Kasumi-1 (cell line): ENCODE measurements at regions not wholly inside any gene's neighbourhood (a gene's known extent, or its start where the extent isn't known, plus 50 kb on each side); places are given as distances from the start of the nearest gene placed in this dataset.

ENCODE experiments used
- DNase-seq, 2 experiments: peaks; one replicate each; lab custom pipeline; 2025; lab: John Stamatoyannopoulos, UW

DNA sequence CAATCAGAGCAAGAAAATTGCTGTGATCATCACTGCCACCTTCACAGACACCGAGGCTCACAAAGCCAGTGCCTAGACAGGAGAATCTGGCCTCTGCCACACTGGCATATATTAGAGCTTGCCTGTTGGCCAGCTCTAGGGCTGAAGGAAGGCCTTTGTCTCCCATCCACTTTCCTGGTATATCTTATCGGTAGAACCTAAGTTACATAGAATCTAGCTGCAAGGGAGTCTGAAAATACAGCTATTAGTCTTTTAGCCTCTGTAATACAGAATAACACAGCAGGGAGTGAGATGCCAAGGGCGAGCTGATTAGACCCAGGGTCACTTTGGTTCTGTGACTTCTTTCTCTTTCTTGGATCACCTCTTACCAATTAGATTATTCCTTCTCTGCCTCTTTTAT is 154.9 kb upstream of the KL start:
- no peak for DNase-seq

DNA sequence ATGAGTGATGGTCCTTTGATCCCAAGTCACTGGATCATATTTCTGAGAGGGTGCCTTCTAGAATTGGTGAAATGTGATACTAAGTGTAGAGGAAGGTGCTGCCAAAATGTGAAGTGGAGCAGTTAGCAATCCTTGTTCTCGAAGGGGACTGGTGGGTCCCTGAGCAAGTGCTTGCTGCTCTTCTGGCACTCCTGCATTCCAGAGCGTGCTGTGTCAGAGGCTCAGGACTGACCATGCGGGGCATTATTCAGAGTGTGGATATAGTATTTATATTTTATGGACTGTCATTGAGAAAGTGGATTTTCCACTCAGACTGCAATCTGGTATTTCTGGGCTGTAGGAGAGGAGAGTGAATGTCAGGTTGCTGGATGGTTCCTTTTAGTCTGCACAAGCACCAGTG is 152.6 kb upstream of the KL start:
- DNase-seq: no peak

DNA sequence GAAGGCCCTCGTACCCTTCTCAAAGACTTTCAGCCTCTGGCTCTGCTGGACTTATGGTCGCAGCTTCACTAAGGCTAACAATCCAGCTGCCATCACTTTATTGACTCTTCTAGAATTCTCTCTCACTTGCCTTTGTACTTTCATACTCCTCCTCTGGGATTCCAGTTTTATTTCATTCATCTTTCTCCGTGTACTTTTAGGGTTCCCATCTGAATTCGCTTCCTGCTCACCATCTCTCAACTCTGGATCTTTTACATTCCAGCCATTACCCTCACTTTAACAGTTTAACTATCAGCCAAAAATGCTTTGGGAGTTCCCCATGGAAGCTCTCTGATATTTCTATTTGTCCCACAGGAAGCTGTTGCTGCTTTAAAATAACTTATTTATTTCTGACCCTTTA is 149.3 kb upstream of the KL start:
- DNase-seq: no peak

DNA sequence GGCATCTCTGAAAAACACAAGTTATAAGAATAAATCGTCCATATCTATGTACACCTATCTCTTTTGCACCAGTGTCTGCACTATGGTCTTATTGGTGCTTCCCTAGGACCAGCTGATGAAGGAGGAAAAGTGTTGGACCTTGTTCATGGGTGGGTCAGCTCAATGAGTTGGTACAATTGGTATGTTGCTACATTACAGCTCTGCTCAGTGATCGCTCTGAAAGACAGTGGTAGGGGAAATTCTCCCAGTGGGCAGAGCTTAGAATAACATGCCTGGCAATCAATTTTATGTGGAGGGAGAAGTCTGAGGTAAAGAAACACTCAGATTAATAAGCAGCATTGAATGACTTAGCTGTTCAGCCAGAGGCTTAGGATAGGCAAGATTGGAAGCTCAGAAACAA is 138.7 kb upstream of the KL start:
- no peak for DNase-seq

DNA sequence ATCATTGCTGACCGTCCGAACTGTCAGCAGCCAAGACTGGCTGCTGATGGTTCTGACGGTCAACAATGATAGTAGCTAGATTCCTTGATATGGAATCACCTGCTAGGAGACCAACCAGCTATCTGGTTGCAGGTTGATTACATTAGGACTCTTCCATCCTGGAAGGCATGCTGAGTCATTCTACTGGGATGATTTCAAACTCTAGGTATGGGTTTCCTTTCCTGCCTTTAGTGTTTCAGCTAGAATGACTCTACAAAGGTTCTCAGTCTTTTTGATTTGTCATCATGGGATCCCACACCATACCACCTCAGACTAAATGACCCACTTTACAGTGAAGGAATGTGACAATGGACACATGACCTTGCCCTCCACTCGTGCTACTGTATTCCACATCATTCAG is 138.1 kb upstream of the KL start:
- DNase-seq: no peak

DNA sequence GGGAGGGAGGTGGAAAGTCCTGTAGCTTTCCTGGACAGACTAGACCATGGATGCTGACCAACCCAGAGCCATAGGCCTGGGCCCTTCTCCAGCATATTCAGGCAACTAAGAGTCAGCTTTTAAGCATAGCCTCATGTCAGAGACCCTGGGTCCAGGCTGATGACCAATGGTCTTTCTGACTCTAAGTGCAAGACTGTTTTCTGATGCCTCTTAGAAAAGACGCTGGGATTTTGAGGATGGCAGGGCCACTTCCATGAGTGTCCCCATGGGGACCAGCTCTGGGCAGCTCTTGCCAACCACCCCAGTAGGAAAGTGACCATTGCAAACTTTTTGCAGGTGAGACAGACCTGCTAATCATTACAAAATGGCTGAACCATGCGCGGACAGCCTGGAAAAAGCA is 135.6 kb upstream of the KL start:
- DNase-seq: no peak

DNA sequence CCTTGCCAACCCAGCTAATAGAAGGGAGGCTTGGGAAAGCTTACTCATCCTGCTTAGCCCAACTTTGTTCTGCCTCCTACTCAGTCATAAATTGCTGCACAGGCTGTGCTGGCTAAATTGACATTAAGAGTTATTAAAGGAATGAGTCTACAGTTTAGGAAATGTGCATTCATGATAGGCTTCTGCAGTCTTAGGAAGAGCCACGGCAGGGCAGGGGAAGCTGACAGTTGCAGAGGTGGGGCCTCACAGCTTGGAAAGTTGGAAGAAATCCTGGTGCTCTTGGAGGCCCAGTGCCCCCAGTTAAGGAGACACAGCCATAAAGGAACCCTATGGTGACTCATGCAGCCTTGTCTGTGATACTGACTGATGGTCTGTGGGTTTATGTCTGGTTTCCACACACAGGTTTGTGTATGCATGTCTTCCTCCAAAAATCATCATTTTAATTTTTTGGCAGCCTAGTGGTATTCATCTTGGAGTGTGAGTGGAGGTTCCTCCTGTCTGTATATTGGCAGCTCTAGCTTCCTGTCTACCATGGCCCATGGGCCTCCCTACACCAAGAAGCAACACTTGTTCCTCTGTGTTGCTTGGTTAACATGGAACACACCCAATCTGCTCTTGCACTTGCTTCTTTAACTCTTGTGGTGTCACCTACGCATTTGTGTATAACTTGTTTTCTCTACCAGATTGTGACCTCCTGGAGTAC is 135.0 kb upstream of the KL start:
- DNase-seq: peak; percentile 39 to 48

DNA sequence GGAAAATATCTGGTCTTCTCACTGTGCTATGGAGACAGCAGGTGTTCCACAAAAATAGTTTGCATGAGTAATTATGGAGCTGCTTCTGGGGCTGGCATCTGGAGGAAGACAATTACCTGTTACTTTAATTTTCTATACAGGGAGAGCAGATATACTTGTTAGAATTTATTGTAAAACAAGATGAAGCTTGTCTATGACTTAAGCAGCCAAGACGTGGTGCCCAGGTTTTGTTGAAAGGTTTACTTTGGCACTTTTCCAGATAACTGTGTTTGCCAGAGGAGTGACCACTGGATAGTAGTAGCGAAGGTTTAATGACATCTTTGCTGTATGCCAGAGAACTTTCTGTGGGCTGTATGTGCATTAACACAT is 134.5 kb upstream of the KL start:
- DNase-seq: no peak

DNA sequence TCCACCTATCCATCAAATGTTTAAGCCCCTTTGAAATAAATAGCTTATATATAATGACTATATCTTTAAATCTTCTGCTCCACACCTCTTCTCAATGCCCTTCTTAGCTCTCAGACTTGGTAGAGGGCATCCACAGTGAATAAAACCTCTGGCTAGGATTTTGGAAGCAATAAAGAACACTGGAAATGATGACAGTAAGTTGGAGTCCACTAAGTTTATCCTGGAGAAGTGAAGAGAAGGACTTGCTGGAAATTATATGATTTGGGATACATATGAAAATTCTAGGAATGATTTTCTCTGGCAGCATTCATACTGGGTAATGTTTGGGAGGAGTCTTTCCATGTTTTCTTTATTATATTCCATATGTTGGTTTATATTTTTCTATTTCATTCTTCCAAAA is 133.5 kb upstream of the KL start:
- no peak for DNase-seq

DNA sequence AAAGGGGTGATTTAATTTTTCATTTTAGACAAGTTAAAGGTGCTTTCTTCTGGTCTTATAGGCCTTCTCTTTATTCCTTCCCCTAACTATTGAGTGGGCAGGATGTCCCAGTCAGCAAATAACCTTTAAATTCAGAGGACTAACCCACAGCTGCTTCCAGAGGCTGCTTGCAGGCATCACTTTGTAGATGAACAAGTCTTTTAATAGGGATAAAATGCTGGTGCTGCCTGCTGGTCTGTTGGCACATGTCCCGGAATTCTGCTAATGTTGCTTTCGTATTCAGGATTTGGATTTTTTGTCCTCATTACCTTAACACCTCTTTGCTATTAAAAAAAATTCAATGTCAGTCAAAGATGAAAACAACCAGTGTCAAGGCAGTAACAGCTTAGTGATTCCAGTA is 132.7 kb upstream of the KL start:
- no peak for DNase-seq

DNA sequence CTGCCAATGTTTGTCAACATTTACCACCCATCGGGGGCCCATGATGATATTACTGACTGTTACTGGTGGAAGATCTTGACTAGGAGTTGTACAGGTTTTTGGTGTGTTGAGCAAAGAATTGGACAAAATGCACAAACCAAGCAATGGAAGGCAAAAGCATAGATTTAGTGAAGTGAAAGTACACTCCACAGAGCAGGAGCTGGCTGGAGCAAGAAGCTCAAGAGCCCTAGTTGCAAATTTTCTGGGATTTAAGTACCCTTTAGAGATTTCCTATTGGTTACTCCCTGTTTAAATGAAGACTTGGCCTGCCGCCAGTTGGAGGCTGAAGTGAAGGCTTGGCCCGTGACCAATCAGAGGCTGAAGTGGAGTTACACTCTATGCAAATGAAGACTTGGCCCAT is 128.6 kb upstream of the KL start:
- DNase-seq: no peak

DNA sequence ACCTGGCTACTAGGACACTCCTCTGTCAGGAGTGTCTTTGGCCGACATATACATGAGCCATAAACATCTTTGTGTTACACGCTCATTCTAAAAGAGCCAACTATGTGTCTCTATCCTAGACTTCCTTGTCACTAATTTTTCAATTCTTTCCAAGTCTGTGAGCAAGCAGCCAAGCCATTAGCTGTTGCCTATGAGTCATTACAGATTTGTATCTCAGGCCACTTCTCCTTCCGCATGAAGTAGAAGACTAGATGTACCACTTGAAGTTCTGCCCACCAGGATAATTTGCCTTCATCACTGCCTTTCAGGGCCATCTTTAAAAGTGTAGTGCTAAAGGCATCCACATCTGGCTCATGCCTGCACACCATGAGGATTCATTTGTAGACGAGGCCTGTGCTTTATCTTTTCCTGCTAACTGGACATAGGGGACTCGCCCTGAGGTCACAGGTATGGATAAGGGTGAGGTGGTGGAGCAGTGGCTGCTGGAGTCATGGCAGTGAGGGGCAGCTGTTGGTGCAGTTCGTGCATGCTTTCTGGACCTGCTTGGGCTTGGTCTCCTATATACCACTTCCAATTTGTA is 126.1 kb upstream of the KL start:
- no peak for DNase-seq

DNA sequence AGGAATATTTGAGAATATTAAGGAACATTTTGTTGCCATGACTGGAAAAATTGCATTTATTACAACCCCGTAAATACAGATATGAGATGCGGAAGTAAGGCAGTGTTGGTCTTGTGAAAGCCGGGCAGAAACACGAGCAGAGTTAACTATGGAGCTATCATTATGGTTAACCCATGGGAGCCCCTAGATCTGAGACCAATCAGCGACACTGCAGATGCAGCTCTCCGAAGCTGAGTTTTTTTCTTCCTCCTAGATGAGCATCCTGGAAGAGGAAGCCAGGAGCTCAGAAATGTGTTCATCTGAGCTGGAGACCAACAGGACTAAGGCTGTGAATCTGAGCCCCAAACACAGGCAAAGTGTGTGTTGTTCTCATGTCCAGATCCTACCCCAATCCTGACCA is 123.0 kb upstream of the KL start:
- no peak for DNase-seq

DNA sequence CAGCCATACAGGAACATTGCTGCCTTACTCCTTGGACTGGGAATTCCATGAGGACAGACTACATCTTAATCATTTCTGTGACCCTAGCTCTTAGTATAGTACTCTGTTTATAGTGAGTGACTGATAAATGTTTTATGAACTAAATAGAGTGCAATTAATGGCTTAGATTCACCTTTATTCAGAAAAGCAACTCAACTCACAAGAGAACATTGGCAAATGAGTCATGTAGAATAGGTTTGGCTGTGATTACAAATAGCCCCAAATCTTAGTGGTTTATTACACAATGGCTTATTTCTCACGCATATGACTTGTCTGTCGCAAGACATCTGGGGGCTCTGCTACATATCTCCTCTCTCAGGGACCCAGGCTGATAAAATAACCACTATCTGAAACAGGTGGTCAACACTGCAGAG is 121.6 kb upstream of the KL start:
- DNase-seq: no peak

DNA sequence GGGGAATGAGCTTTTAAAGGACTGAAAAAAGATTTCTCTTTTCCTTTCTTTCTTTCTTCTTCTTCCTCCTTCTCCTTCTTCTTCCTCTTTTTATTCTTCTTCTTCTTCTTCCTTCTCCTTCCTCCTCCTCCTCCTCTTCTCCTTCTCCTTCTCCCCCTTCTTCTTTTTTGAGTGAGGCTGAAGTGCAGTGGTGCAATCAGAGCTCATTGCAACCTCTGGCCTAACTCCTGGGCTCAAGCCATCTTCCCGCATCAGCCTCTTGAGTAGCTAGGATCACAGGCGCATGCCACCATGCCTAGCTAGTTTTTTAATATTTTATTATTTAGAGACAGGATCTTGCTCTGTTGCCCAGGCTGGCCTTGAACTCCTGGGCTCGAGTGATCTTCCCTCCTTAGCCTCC is 120.9 kb upstream of the KL start:
- no peak for DNase-seq

DNA sequence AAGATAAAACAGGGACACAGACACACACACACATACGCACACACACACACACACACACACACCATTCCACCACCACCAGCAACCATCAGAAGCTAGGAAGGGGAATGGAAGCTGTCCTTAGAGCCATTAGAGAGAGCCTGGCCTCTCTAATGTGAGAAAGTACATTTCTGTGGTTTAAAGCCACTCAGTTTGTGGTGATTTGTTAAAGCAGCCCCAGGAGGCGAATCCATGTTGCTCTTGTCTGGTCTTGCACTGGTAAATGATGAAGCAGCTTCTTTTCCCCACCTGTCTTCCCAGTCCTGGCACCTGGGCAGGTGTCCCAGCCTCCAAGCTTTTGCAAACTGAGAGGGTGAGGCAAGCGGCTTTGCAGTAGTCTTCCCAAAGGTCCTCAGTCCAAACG is 118.9 kb upstream of the KL start:
- DNase-seq: no peak

DNA sequence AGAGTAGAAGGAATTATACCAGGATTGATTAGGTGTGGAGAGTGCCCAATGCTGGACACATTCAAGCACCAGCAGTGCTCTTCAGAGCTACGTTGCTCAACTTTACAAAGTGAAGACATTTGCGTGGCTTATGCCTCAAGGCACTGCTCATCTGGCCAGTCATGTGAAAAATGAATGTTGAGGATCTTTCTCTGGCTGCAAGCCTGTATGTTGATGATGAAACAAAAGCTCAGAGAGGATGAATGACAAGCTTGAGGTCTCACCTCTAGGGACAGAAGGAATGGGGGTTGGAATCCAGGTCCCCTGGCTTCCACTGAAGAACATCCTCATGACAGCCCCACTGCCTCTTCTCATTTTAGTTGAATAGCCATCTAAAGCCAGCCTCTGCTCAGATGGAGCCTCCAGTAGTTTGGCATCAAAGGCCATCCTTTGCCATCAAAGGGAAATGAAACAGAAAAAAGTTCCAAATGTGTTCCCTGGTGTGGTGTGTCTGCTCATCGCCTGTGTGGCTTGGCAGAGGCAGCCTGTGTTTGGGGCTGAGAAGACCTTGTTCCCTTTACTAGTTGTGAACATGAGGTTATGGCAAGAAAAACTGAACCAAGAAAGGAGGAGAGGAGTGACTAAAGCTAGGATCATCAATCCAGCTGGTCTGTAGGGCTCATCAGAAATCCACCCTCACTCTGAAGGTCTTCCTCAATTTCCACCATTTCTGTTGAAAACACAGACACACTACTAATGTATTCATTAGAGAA is 114.0 kb upstream of the KL start:
- DNase-seq: no peak

DNA sequence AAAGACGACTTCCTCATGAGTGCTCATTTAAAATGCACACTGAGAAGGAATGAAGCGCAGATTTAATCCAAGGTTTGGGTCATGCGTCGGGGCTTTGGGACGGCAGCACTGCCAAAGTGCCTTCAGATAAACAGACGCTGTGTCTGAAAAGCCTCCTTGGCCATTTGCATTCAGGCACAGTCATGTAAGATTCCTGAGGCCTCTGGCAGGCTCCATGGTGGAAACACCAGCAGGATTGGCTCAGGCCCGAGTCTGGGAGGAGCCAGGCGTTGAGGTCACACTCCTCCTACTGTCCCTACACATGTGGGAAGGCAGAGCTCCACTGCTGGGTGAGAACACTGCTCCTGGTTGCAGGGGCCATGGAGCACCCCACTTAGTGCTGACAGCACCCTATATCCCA is 113.3 kb upstream of the KL start:
- DNase-seq: no peak

DNA sequence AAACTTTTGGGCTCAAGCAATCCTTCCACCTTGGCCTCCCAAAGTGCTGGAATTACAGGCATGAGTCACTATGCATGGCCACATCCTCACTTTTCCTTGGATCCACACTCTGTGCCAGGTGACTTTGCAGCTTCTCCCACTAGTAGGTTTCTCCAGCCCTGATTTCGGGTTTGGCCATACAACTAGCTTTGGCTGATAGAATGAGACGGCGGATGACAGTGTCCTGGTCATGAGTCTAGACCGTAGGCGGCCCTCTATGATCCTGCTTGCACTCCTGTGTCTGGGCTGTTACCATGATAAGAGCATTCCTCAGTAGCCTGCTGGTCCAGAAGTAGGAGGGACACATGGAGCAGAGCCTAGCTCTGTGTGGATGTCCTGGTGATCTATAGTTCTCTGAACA is 112.5 kb upstream of the KL start:
- DNase-seq: no peak

DNA sequence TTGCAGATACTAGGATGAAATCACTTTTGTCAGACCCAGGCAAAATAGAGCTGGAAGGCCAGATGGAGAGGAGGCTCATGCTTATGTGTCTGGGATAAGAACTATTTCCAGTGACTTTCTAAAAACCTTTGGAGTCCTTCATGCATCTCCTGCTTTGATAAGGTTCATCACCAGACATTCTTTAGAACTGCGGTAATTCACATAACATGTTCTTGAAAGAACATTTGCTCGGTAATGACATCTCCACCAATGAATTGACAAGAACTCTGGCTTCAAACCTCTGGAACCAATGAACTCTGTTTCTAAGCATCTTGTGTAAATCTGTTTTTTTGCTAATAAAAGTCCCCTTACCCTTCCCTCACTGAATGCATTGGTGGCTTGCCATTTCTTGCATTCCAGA is 112.0 kb upstream of the KL start:
- no peak for DNase-seq

DNA sequence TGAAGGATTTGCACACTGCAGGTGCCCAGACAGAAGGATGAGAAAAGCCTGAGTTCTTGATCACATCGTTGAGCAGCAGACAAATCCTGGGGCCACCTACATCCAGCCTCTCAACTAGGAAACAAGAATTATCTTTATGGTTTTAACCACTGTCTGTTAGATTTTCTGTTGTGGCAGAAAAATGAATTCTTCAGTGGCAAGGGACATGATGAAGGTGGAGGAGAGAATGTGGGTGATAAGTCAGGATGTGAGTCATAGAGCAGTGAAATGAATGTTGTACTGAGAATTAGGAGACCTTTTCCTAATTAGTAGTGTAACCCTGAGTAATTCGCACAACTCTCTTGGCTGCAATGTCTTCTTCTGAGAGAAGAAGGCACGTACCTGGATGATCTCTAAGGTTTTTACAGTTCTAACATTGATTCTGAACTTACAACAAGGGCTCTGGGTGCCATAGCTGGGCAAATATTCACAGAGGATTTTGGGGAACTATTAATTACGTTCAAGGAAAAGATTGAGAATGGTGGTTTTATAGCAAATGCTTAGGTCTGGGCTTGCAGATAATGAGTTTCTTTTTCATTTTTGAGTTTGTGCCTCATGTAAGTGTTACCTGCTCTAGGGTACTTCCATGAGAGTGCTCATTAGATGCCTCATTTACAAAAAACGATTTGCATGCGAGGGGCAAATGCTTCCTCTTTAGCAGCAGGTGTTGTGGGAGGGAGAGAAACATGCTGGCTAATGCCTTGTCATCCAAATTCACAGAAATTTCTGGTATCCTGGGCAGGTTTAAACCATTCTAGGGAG is 111.0 kb upstream of the KL start:
- DNase-seq: peak in 1 of 2 experiments; percentile 1

DNA sequence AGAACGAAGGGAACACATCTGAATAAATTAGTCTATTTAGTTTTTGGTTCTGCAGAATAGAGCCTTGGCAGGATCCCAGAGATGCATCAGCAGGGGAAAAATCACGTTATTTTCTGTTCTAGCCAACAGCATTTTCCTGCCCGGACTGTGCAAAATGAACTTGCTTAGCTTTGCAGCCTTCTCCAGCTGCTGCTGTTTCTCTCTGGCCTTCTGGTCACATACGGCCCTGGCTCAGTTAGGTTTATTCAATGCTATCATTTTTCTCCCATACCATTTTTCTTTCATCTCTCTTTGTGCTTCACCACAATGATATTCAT is 110.4 kb upstream of the KL start:
- DNase-seq: no peak

DNA sequence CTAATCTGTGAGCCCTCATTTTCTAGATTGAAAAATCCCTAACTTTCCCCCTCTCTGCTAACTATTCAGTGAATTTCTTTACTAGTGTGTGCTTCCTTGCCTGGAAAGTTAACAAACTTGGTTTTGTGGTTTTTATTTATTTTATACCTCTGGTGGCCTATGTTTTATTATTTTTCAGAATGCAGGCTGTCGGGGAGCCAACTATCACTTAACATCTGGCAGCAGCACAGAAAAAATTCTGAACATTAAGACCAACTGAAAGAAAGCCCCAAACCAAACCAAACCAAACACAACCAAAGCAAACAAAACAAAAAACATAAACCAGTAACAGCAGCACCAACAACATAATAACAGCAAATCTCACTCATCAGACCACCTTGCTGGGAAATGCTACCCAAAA is 109.0 kb upstream of the KL start:
- DNase-seq: no peak
